Transverse colon (tissue), 4 donors: ENCODE measurements at regions not wholly inside any gene's neighbourhood (a gene's known extent, or its start where the extent isn't known, plus 50 kb on each side); places are given as distances from the start of the nearest gene placed in this dataset.

Source experiments
- POLR2A ChIP-seq: fragments of 450-650 bp; IDR thresholded peaks from one replicate; pipeline ENCODE4 v1.6.1; 2016; ENCODE audit warnings: antibody characterized with exemption, mild to moderate bottlenecking, moderate library complexity
- POLR2AphosphoS5 ChIP-seq, 3 donors: sonication (generic); formaldehyde crosslinking; IDR thresholded peaks; one replicate each; pipeline ENCODE4 v1.6.1; 2016; ENCODE audit warnings: antibody characterized with exemption in 3 of 3
- TF ChIP-seq, protein P1 (sequence below), 5 experiments: fragments of 200-600 bp in 3 of 5; fragments of 450-650 bp in 2 of 5; sonication (generic) in 3 of 5; IDR thresholded peaks; 1 replicate in 2 of 5; 2 replicates in 3 of 5; pipeline ENCODE4 v1.5.1; 2016 to 2017; ENCODE audit warnings: antibody characterized with exemption in 5 of 5, inconsistent platforms in 3 of 5, mild to moderate bottlenecking in 2 of 5, moderate library complexity in 1 of 5

DNA sequence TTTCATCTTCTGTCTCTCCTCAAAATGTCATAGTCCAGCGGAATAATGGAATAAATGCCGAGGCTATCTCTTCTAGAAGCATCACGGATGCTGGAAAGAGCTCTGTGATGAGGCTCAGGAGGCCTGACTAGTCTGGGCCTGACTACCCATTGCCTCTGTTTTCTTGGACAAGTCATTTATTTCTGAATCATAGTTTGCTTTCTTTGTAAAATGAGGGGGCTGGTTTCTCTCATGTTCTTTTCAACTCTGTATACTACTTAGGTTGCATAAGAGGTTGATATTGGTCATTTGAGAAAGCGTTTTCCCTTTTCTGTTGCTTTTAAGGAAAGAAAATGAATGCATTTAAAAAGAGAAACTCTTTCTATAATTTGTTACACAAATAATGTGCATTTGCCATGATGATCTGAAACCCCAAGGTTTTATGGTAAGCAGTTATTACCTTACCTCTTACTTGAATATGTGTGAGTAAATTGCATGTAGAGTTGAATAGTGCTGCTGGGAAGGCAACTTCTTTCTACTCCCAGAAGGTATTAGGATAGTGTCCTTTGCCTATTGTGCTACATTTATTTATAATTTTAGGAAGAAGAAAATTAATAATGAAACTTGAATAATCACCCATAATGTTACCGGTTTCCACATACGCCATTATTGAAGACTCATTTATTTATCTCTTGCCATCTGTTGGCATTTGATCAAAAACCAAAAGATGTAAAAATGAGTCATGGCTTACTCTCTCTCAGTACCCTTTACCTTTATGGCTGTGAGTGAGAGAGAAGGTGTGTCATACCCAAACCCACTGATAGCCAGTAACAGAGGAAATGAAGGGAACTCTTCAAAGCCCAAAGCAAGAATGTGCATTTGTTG, 179.1 kb downstream of the FASLG start:
- TF ChIP-seq, protein P1, sequence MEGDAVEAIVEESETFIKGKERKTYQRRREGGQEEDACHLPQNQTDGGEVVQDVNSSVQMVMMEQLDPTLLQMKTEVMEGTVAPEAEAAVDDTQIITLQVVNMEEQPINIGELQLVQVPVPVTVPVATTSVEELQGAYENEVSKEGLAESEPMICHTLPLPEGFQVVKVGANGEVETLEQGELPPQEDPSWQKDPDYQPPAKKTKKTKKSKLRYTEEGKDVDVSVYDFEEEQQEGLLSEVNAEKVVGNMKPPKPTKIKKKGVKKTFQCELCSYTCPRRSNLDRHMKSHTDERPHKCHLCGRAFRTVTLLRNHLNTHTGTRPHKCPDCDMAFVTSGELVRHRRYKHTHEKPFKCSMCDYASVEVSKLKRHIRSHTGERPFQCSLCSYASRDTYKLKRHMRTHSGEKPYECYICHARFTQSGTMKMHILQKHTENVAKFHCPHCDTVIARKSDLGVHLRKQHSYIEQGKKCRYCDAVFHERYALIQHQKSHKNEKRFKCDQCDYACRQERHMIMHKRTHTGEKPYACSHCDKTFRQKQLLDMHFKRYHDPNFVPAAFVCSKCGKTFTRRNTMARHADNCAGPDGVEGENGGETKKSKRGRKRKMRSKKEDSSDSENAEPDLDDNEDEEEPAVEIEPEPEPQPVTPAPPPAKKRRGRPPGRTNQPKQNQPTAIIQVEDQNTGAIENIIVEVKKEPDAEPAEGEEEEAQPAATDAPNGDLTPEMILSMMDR (IDR thresholded peaks at IDR 0.05) = no peak
- no peak for TF ChIP-seq POLR2A
- no peak for TF ChIP-seq POLR2AphosphoS5 (IDR thresholded peaks at IDR 0.05)
